ENCODE measurements at regions not wholly inside any gene's neighbourhood (a gene's known extent, or its start where the extent isn't known, plus 50 kb on each side); places are given as distances from the start of the nearest gene placed in this dataset.

GRCh38 chr2:8391584-8391983 lies 290.3 kb upstream of the ID2 start:
- TF ChIP-seq CTCF (IDR thresholded peaks at IDR 0.05; ENCODE audit: low read length) (no peak), EZH2phosphoT487 (IDR thresholded peaks at IDR 0.05; ENCODE audit: low read length) (no peak)
